SIG-M5 treated with dmso at 0.1 percent for 504 hours (cell line): ENCODE measurements at regions not wholly inside any gene's neighbourhood (a gene's known extent, or its start where the extent isn't known, plus 50 kb on each side); places are given as distances from the start of the nearest gene placed in this dataset.
"Not testable (repeated sequence)": the region's sequence is repeated elsewhere in the genome, so short reads cannot be mapped to it uniquely, and the experiment has no call there.

Experiments
- DNase-seq: peaks from one replicate; lab custom pipeline; 2025; ENCODE audit not compliant: unreplicated experiment; lab: John Stamatoyannopoulos, UW

DNA sequence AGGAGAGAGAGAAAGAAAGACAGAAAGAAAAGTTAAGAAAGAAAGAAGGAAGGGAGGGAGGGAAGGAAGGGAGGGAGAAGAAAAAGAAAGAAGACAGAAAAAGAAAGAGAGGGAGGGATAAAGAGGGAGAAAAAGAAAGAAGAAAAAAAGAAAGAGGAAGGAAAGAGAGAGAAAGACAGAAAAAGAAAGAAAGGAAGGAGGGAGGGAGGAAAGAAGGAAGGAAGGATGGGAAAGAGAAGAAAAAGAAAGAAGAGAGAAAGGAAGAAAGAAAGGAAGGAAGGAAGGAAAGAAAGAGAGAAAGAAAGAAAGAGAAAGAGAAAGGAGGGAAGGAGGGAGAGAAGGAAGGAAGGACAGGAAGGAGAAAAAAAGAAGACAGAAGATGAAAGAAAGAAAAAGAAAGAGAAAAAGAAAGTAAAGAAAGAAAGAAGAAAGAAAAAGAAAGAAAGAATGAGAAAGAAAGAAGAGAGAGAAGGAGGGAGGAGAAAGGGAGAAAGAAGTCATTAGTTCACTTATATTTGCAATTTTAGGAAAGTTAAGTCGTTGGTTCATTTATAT, 567.2 kb upstream of the CBLB start:
- no peak for DNase-seq

GRCh38 chr3:106438887-106439286, 570.1 kb upstream of the CBLB start:
- DNase-seq, result no peak

DNA sequence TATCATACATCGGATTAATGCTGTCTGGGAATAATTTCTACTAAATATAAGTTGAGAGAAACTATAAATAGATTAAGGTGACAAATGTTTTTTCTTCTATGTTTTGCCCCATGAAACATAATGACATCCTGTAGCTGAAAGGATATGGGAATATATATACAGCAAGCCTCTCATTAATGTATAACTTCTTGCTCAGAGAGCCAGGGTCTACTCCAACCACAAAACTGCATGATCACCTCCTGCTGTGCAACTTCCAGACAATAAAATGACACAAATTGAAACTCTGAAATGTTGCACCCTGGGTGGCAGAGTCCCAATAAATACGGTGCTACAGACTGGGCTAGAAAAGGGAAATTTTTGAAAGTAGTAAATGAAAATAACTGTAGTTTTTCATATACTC, 571.9 kb upstream of the CBLB start:
- no peak for DNase-seq

DNA sequence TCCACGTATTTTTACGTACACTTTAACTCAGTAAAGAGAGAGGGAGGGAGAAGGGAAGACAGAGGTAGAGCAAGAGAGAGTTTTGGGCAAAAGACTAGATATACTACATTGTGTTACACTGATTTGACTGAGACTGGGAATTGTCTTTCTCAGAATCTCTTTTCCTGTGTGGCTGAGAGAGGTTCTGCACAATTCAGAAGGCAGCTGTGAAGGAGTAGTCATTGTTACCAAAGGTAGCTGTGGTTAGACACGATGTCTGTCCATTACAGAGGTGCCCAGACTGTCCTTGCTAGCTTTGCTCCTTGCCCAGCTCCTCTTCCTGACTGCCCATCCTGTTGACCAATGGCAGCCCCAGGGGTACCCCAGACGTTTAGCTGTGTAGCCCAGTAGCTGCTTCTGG, 577.5 kb upstream of the CBLB start:
- DNase-seq, result no peak

DNA sequence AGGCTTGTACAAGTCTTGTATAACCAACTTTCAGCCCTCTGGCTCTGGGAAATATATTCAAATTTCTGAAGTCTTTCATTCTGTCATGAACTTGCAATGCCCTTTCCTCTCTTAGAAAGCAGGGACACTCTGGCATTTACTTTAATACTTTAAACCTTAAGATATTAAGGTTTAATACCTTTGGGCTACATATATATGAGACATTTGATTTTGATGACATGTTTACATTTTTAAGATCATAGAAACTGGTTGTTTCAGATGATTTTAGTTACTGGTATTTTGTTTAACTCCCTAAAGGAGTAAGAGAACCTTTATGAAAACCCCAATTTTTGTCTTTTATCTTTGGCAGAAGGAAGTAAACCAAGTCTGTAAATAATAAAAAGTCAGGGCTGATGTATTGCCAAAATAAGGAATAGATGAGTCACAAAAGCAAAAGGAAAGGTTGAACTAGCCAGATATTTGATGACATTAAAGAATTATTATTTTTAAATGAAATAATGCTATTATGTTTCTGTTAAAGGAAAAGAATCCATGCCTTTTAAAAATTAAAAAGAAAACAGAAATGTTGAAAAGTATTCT, 579.0 kb upstream of the CBLB start:
- DNase-seq, result no peak

DNA sequence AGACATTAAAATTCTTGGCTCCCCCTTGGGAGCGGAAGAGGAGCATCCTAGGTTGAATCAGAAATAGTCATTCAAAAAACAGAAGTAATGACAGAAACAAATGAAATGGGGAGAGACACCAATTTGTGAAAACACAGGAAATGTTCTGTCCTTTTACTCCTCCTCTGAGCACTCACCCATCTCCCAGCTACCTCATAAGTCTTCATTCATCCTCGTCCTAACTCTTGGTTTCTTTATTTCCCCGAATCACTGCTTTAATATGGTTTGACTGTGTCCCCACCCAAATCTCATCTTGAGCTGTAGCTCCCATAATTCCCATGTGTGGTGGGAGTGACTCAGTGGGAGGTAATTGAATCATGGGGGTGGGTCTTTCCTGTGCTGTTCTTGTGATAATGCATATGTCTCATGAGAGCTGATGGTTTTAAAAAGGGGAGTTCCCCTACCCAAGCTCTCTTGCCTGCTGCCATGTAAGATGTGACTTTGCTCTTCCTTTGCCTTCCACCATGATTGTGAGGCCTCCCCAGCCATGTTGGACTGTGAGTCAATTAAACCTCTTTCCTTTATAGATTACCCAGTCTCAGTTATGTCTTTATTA, 579.7 kb upstream of the CBLB start:
- DNase-seq, result not testable (repeated sequence)

GRCh38 chr3:106452096-106452495, 583.3 kb upstream of the CBLB start:
- DNase-seq, result no peak

- no peak for DNase-seq
These were observed 585.7 kb upstream of the CBLB start for GRCh38 chr3:106454497-106454896.

GRCh38 chr3:106457281-106458180, 588.7 kb upstream of the CBLB start:
- DNase-seq, result peak; percentile 51

- DNase-seq, result no peak
These were observed 590.1 kb upstream of the CBLB start for GRCh38 chr3:106458952-106459351.

DNA sequence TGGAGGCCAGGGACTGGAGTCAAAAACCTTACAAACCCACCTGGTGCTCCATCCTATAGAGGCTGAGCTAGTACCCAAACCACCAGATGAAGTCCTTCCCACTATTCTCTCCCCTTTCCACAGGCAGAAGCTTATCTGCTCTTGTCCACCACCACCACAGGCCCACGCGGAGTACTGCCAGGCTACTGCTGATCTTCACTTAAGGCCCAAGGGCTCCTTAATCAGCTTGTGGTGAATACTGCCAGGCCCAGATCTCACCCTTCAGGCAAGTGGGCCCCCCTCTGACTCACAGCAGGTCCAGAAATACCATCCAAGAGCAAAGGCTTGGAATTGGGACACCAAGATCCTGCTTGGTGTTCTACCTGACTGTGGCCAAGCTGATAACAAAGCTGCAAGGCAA, 598.1 kb upstream of the CBLB start:
- DNase-seq, result no peak

DNA sequence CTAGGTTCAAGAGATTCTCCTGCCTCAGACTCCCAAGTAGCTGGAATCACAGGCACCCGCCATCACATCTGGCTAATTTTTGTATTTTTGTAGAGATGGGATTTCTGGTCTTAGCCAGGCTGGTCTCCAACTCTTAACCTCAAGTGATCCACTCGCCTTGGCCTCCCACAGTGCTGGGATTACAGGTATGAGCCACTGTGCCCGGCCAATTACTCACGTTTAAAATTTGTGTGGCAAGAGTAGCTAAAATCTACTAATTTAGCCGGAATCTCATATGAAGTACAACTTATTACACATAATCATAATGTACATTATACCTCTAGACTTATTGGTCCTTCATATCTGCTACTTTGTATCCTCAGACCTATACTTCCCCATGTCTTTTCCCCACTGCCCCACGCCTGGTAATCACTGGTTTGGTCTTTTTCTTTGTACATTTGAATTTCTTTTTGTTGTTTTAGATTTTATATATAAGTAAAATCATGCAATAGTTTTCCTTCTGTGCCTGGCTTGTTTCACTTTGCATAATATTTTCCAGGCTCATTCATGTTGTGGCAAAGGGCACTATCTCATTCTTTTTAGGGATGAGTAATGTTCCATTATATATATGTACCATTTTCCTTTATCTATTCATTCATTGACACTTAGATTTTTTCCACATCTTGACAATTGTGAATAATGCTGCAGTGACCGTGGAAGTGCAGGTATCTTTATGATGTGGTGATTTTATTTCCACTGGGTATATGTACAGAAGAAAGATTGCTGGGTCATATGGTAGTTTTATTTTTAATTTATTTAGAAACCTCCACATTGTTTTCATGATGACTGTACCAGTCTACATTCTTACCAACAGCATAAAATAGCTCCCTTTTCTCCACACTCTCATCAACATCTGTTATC, 605.0 kb upstream of the CBLB start:
- no peak for DNase-seq

DNA sequence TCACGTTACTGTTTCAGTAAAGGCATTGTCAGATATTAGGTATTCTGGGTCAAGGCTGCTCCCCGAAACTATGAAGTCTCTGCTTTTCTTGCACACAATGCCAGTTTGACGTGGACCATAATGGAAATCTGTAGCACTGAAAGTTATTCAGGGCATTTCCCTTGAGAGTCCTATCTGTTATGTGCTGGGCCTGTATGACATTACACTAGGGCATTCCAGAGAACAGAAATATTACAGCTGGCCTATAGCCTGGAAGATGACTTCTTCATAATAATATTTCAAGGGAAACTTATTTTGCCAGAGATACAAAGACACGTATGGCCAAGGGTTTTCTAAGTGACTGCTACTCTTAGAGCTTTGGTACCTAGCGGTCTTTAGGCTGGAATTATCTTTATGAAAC, 613.6 kb upstream of the CBLB start:
- no peak for DNase-seq

GRCh38 chr3:106485217-106485616, 616.4 kb upstream of the CBLB start:
- DNase-seq, result no peak

- DNase-seq, result no peak
These were observed 617.0 kb upstream of the CBLB start for GRCh38 chr3:106485802-106486201.

DNA sequence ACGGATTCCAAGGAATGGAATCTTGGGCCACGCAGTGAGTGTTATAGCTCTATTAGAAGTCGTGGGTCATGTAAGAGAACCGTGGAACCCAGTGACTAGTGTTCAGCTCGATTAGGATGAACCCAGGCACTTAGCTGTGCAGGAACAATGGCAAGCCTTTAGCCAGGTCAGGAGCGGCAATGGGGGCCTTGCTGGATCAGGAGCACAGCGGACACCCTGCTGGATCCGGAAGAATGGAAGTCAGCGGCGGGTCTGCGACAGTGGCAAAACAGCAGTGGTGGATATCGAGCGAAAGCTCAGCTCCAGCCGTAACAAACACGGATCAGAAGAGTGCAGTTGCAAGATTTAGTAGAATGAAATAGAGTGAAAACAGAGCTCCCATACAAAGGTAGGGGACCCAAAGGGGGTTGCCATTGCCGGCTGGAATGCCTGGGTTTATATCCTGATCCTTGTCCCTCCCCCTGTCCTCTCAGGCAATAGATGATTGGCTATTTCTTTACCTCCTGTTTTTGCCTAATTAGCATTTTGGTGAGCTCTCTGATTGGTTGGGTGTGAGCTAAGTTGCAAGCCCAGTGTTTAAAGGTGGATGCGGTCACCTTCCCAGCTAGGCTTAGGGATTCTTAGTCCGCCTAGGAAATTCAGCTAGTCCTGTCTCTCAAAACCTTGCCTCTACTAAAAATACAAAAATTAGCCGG, 618.3 kb upstream of the CBLB start:
- DNase-seq, result not testable (repeated sequence)

- no peak for DNase-seq
These were observed 619.5 kb upstream of the CBLB start for GRCh38 chr3:106488331-106488730.

- no peak for DNase-seq
These were observed 623.0 kb upstream of the CBLB start for GRCh38 chr3:106491796-106492195.

GRCh38 chr3:106508331-106508893, 639.6 kb upstream of the CBLB start:
- no peak for DNase-seq

GRCh38 chr3:106510206-106510605, 641.4 kb upstream of the CBLB start:
- no peak for DNase-seq
